GM12873 (cell line): ENCODE measurements at regions not wholly inside any gene's neighbourhood (a gene's known extent, or its start where the extent isn't known, plus 50 kb on each side); places are given as distances from the start of the nearest gene placed in this dataset.

Experiments
- CTCF ChIP-seq: IDR thresholded peaks from 2 replicates; pipeline ENCODE4 v1.5.1; 2012; ENCODE audit warnings: low read depth, mild to moderate bottlenecking, moderate library complexity, low read length, control low read depth; ENCODE audit not compliant: insufficient read depth; ENCODE audit errors: missing control alignments

- TF ChIP-seq CTCF = no peak
Observed at GRCh38 chr14:28678887-28679286, 87.7 kb upstream of the FOXG1 start.

- no peak for TF ChIP-seq CTCF
Observed at GRCh38 chr14:28681681-28682080, 84.9 kb upstream of the FOXG1 start.

- TF ChIP-seq CTCF = no peak
Observed at GRCh38 chr14:28690029-28690692, 76.4 kb upstream of the FOXG1 start.

- no peak for TF ChIP-seq CTCF
Observed at GRCh38 chr14:28695109-28695508, 71.5 kb upstream of the FOXG1 start.

GRCh38 chr14:28701733-28702132 is 64.9 kb upstream of the FOXG1 start:
- TF ChIP-seq CTCF = no peak

GRCh38 chr14:28703482-28703881 is 63.1 kb upstream of the FOXG1 start:
- no peak for TF ChIP-seq CTCF

- no peak for TF ChIP-seq CTCF
Observed at GRCh38 chr14:28704153-28704552, 62.4 kb upstream of the FOXG1 start.
